Fibroblast of skin of scalp (primary cell): ENCODE measurements at regions not wholly inside any gene's neighbourhood (a gene's known extent, or its start where the extent isn't known, plus 50 kb on each side); places are given as distances from the start of the nearest gene placed in this dataset.

Source experiments
- DNase-seq: peaks from one replicate; pipeline ENCODE4 v3.0.0-alpha.2; 2013

GRCh38 chr17:20948984-20949777 is 93.6 kb downstream of the USP22 start:
- DNase-seq, result peak; percentile 31
